ENCODE measurements at regions not wholly inside any gene's neighbourhood (a gene's known extent, or its start where the extent isn't known, plus 50 kb on each side); places are given as distances from the start of the nearest gene placed in this dataset.

- H2AFZ ChIP-seq (ENCODE audit: control insufficient read depth, low read depth, low read length), result no peak overlapping the region
- in situ Hi-C loops (cut with MboI) (no loop called here), intact Hi-C loops (cut with micrococcal nuclease; ENCODE audit: unreplicated experiment) (no loop called here)
- no peak for TF ChIP-seq REST (IDR thresholded peaks at IDR 0.05; ENCODE audit: low read depth, low read length)
- TF ChIP-seq GATAD2B (conservative IDR thresholded peaks at IDR 0.05; ENCODE audit: low read depth), result no peak
- TF ChIP-seq IKZF2 (IDR thresholded peaks at IDR 0.05), result no peak
- TF ChIP-seq RB1 (IDR thresholded peaks at IDR 0.05; ENCODE audit: borderline replicate concordance), result no peak
- no peak for TF ChIP-seq ZBTB11 (CRISPR knock-in tag; IDR thresholded peaks at IDR 0.05)
- TF ChIP-seq KAT2A (conservative IDR thresholded peaks at IDR 0.05; ENCODE audit: control insufficient read depth, low read depth, low read length), result no peak
- TF ChIP-seq BMI1 (IDR thresholded peaks at IDR 0.05; ENCODE audit: borderline replicate concordance), result no peak
- TF ChIP-seq SREBF2 (IDR thresholded peaks at IDR 0.05; ENCODE audit: low read length), result no peak
- TF ChIP-seq ZNF207 (IDR thresholded peaks at IDR 0.05; ENCODE audit: borderline replicate concordance), result no peak
- TF ChIP-seq SUZ12 (IDR thresholded peaks at IDR 0.05; ENCODE audit: unreplicated experiment), result no peak
- ATAC-seq (no peak), FAIRE-seq (no peak), DNase-seq (ENCODE audit: low read depth, low spot score) (no peak)
- SMC1A ChIA-PET (ENCODE audit: uncharacterized antibody, unreplicated experiment), result interaction anchor here (0.6 kb wide), 1 partner anchor 93 kb away, joined by 3 read pairs; no protein-coding TSS in a partner anchor
- H3K36me3 ChIP-seq (ENCODE audit: control insufficient read depth in 2 of 2, insufficient read depth in 2 of 2, low read length in 1 of 2), result no peaks in the 10 kb centered on the region
- H3K4me3 ChIP-seq, result no peak overlapping the region
- RAD21 ChIA-PET (ENCODE audit: unreplicated experiment), result no interaction called here
- H4K20me1 ChIP-seq (ENCODE audit: control insufficient read depth, insufficient read depth), result no peaks in the 10 kb centered on the region
- no peak overlapping the region for H3K27ac ChIP-seq (ENCODE audit: control insufficient read depth, insufficient read depth)
- CTCF ChIA-PET, result interaction anchor here (2.1 kb wide), 1 partner anchor 11 kb away, joined by 12 read pairs; no protein-coding TSS in a partner anchor
- no peaks in the 10 kb centered on the region for H3K4me1 ChIP-seq (ENCODE audit: control insufficient read depth, insufficient read depth, low read length)
- H3K4me2 ChIP-seq (ENCODE audit: control insufficient read depth, insufficient read depth), result no peak overlapping the region
- no peaks in the 10 kb centered on the region for H3K79me2 ChIP-seq (ENCODE audit: control insufficient read depth, insufficient read depth, low read length)
- 0% methylated on average over 1 of the region's 1 CpG for WGBS (ENCODE audit: insufficient coverage, insufficient replicate concordance, low lambda C conversion rate, missing lambda C conversion rate)
- H3K9ac ChIP-seq (ENCODE audit: control insufficient read depth, insufficient read depth, low read length), result no peak overlapping the region
- no peaks in the 10 kb centered on the region; a peak in 1 of 4 replicates for H3K27me3 ChIP-seq (replicated peaks in 1 of 2; ENCODE audit: control insufficient read depth in 2 of 2, insufficient read depth in 2 of 2, low read length in 1 of 2)
- POLR2A ChIA-PET, result interaction anchor here (0.8 kb wide), 1 partner anchor 12 kb away, joined by 3 read pairs; no protein-coding TSS in a partner anchor
- H3K9me3 ChIP-seq (replicated peaks; ENCODE audit: control insufficient read depth, insufficient read depth, low read length), result no peaks in the 10 kb centered on the region
- no TSS peak for BruUV-seq (replicated peaks)
Measured at GRCh38 chr6:133806382-133807140, 82.4 kb upstream of the TCF21 start.
